Cardiac muscle cell (in vitro differentiated cells and primary cell): ENCODE measurements at regions not wholly inside any gene's neighbourhood (a gene's known extent, or its start where the extent isn't known, plus 50 kb on each side); places are given as distances from the start of the nearest gene placed in this dataset.

Experiments
- DNase-seq, 2 donors: peaks; one replicate each; pipeline versions ENCODE4 v3.0.0 to v3.0.0-alpha.2; 2010 to 2017; ENCODE audit warnings: low read depth in 1 of 2, low spot score in 1 of 2
- H3K27ac ChIP-seq: fragments of 200-600 bp; sonication (generic); 2 replicates; pipeline ENCODE4 v1.5.1; 2016
- H3K27me3 ChIP-seq: fragments of 200-600 bp; sonication (generic); 2 replicates; pipeline ENCODE4 v1.6.0; 2016; ENCODE audit warnings: control low read depth
- H3K36me3 ChIP-seq: fragments of 200-600 bp; sonication (generic); 2 replicates; pipeline ENCODE4 v1.5.1; 2016; ENCODE audit warnings: control low read depth
- H3K4me1 ChIP-seq: fragments of 200-600 bp; sonication (generic); 2 replicates; pipeline ENCODE4 v1.8.1; 2017; ENCODE audit warnings: low read depth, mild to moderate bottlenecking, mixed run types
- H3K4me3 ChIP-seq: fragments of 200-600 bp; sonication (generic); 2 replicates; pipeline ENCODE4 v1.5.1; 2016; ENCODE audit warnings: mild to moderate bottlenecking
- H3K9me3 ChIP-seq: fragments of 200-600 bp; sonication (generic); 2 replicates; pipeline ENCODE4 v1.5.1; 2017; ENCODE audit warnings: low read depth, mild to moderate bottlenecking, control low read depth
- CTCF ChIP-seq: IDR thresholded peaks from 2 replicates; pipeline ENCODE4 v1.5.1; 2012; ENCODE audit warnings: low read depth, mild to moderate bottlenecking, low read length

GRCh38 chrX:42269186-42269585 lies 345.8 kb upstream of the CASK start:
- Histone ChIP-seq H3K36me3 (no peaks in the 10 kb centered on the region), H3K4me1 (no peaks in the 10 kb centered on the region), H3K4me3 (no peak overlapping the region), H3K27me3 (no peaks in the 10 kb centered on the region), H3K27ac (no peak overlapping the region), H3K9me3 (no peaks in the 10 kb centered on the region)
- no peak for TF ChIP-seq CTCF
- peak in 1 of 2 donors; percentile 60 for DNase-seq

GRCh38 chrX:42260854-42261253 lies 337.5 kb upstream of the CASK start:
- Histone ChIP-seq H3K36me3 (no peaks in the 10 kb centered on the region), H3K4me3 (no peak overlapping the region), H3K9me3 (no peaks in the 10 kb centered on the region), H3K4me1 (no peaks in the 10 kb centered on the region), H3K27me3 (no peaks in the 10 kb centered on the region), H3K27ac (no peak overlapping the region)
- DNase-seq = no peak
- no peak for TF ChIP-seq CTCF

GRCh38 chrX:42248226-42248625 lies 324.9 kb upstream of the CASK start:
- TF ChIP-seq CTCF = no peak
- Histone ChIP-seq H3K27me3 (no peaks in the 10 kb centered on the region), H3K36me3 (no peaks in the 10 kb centered on the region), H3K4me1 (no peaks in the 10 kb centered on the region), H3K9me3 (no peaks in the 10 kb centered on the region), H3K4me3 (no peak overlapping the region), H3K27ac (no peak overlapping the region)
- DNase-seq = peak in 1 of 2 donors; percentile 34

GRCh38 chrX:42247241-42247640 lies 323.9 kb upstream of the CASK start:
- no peaks in the 10 kb centered on the region for H3K4me1 ChIP-seq
- peak in 1 of 2 donors; percentile 85 for DNase-seq
- H3K4me3 ChIP-seq = no peak overlapping the region
- TF ChIP-seq CTCF = no peak
- H3K27me3 ChIP-seq = no peaks in the 10 kb centered on the region
- H3K36me3 ChIP-seq = no peaks in the 10 kb centered on the region
- H3K9me3 ChIP-seq = no peaks in the 10 kb centered on the region
- H3K27ac ChIP-seq = no peak overlapping the region

- H3K27me3 ChIP-seq = no peaks in the 10 kb centered on the region
- no peak for TF ChIP-seq CTCF
- H3K4me3 ChIP-seq = no peak overlapping the region
- no peaks in the 10 kb centered on the region for H3K4me1 ChIP-seq
- H3K36me3 ChIP-seq = no peaks in the 10 kb centered on the region
- peak in 1 of 2 donors; percentile 75 for DNase-seq
- no peak overlapping the region for H3K27ac ChIP-seq
- no peaks in the 10 kb centered on the region for H3K9me3 ChIP-seq
Observed at GRCh38 chrX:42246814-42247213, 323.5 kb upstream of the CASK start.

- H3K9me3 ChIP-seq = no peaks in the 10 kb centered on the region
- no peak for TF ChIP-seq CTCF
- H3K4me3 ChIP-seq = no peak overlapping the region
- H3K27me3 ChIP-seq = no peaks in the 10 kb centered on the region
- no peaks in the 10 kb centered on the region for H3K4me1 ChIP-seq
- no peak overlapping the region for H3K27ac ChIP-seq
- no peaks in the 10 kb centered on the region for H3K36me3 ChIP-seq
- peak in 1 of 2 donors; percentile 48 for DNase-seq
Observed at GRCh38 chrX:42242004-42242403, 318.6 kb upstream of the CASK start.
